H54 (cell line): ENCODE measurements at regions not wholly inside any gene's neighbourhood (a gene's known extent, or its start where the extent isn't known, plus 50 kb on each side); places are given as distances from the start of the nearest gene placed in this dataset.

Experiments used
- DNase-seq: peaks from one replicate; pipeline ENCODE4 v3.0.0; 2011; ENCODE audit warnings: low spot score, mixed read lengths; ENCODE audit not compliant: insufficient read length
- FAIRE-seq: peaks from 3 replicates; lab custom pipeline; 2011; peaks lifted over from hg19 to GRCh38; lab: Jason Lieb, UNC
- POLR2A ChIP-seq: IDR thresholded peaks from 2 replicates; pipeline ENCODE4 v1.6.1; 2011; ENCODE audit warnings: low read depth, mild to moderate bottlenecking, low read length

DNA sequence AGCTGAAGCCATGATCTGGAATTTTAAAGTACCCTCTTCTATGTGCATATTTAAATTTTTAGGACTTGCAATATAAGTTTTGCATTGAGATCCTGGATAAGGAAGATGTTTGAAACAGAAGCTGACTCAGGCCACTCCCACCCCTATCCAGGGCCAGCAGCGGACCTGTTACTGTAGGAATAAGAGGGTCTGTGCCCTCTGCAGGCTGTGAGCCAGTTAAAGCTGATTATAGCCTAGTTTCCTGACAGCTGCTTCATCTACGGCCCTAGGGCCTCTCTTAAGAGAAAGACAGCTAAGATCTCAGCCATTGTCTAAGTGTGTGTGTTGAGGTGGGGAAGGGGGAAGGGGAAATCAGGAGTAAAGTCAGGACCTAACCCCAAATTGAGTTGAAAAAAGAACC is 234.0 kb downstream of the HAUS1 start:
- FAIRE-seq (no peak), DNase-seq (no peak)
- no peak for TF ChIP-seq POLR2A

DNA sequence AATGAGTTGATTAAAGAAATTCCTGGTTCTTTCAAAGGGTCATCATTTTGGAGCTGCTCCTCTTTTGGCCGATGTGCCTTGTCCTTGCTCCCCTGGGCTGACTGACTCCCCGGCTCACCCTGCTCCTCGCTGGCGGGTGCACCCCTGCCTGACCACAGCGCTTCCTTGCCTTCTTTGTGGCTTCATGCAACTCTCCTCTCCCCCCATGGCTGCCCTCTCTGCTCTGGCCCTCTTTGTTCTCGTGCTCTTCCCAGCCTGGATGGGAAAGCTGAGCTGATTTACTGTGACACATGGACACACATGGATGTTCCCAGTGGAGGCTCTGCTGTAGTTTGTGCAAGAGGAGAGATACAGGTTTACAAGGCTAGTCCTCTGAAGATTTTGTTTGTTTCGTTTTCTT is 234.6 kb downstream of the HAUS1 start:
- no peak for TF ChIP-seq POLR2A
- no peak for FAIRE-seq
- DNase-seq: no peak

DNA sequence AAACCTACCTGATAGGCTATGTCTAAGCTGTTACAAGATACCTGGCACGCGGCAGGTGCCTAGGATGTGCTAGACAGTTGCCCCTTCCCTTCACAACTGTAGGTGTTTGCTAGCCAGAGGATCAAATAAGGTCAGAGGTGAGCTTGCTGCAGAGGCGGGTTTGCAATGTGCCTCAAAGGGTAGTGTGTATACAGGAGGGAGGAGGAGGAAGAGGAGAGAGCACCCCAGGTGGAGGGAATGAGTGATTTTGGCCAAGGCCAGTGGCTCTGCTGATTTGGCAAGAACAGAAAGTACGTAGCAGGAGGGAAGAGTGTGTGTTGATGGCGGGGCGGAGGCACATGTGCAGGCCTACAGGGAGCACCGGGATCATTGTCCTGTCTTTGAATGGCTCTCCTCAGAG is 236.5 kb downstream of the HAUS1 start:
- DNase-seq: no peak
- FAIRE-seq: no peak
- no peak for TF ChIP-seq POLR2A

DNA sequence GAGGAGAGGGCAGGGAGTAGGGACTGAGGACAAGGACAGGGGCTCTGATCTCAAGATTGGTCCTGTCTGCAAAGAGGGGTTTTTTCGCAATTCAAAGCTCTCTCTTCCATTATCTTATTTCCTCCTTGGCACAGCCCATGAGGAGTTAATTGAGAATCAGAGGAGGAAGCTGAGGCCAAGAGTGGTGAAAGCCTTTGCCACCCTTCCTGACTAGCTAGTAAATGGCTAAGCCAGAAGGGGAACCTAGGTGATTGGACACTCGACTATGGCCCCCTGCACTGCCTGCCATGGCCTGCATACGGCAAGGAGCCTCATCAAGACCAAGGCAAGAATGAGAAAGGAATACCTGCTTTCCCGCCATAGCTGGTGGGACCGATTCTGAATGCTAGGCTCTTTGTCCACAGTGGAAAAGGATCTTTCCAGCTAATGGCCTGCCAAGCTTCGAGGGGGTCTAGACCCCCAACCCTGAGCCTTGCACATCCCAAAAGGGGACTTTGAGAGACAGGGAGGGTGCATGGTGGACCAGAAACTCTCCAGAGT is 237.9 kb downstream of the HAUS1 start:
- DNase-seq: no peak
- no peak for TF ChIP-seq POLR2A
- no peak for FAIRE-seq

DNA sequence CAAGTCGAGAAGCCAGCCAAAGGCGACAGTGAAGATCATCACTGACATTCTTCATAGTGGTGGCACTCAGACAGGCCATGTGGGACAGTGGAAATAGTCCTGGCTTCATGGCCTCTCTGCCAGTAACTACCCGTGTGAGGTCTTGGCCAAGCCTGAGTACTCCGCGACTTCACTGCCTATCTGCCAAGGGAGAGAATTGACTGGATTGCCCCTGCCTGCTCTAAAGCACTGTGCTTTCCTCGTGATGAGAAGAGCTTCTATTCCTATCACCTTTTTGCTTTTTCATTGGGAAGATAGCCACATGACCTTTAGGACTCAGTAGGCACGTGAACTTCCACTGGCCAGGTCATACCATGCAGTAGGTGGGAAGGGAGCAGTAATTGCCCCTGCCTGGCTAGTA is 239.3 kb downstream of the HAUS1 start:
- DNase-seq (no peak), FAIRE-seq (no peak)
- TF ChIP-seq POLR2A: no peak

DNA sequence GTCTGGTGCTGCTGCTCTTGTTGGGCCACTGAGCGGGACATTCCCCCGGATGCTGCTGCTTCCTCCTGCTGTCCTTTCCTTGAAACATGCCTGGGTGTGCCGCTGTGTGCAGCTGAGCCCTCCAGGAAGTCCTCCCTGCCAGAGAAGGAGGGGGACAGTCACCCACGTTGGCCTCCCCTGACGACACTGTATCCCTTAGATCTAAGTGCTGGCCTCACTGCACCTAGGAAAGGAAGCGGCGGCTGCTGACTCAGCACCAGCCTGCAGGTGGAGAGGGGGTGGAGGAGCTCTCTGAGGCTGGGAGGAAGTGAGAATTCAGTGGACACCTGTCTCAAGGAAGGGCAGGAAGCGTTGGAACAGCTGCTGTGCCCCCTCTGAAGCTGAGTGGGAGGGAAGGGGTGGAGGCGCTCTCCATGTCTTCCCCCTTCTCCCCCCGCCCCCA is 239.8 kb downstream of the HAUS1 start:
- DNase-seq (no peak), FAIRE-seq (no peak)
- TF ChIP-seq POLR2A: no peak

DNA sequence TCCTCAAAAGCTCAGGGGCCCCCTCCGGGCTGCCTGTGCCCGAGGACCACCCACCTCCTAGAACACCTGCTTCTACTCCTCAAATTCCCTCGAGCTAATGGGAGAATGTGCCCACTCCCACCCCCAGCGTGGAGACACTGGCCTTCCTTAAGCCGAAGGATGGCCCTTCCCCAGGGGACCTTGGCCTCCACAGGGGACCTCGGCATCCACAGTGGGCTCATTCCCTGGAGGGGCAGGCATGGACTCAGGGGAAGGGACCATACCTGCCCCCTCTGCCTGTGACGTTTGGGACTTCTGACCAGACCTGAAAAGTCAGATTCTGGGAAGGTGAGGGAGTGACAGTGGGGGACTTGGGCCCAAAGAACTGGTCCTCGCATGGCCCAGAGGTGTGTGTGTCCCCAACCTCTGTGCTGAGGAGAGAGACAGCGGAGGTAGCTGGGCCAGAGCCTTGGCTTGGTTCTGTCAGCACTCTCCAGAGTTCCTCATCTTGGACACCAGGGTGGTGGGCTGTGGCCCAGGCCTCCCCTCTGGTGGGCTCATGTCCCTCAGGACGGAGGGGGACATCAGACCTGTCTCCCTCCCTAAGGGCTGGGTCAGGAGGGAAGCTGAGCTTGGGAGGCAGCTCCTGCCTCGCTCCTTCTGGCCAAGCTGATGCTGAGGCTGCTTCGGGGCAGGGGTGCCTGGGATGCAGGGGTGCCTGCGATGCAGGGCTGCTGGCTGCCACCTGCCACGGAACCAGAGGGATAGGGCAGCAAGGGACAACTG is 240.4 kb downstream of the HAUS1 start:
- TF ChIP-seq POLR2A: no peak
- DNase-seq (no peak), FAIRE-seq (no peak)

DNA sequence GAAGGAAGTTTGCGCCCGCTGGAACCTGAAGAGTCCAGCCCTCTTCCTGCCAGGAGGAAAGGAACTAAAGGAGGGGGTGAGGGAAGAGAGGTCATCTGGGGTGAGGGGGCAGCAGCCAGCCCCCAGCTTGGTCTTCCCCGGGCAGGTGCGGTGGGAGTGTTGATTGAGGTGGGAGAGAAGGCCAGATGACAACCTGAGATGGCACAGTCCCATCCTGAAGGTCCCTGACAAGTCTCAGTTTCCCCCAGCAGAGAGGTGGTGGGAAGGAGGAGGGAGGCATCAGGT is 240.9 kb downstream of the HAUS1 start:
- TF ChIP-seq POLR2A: no peak
- FAIRE-seq (no peak), DNase-seq (no peak)

DNA sequence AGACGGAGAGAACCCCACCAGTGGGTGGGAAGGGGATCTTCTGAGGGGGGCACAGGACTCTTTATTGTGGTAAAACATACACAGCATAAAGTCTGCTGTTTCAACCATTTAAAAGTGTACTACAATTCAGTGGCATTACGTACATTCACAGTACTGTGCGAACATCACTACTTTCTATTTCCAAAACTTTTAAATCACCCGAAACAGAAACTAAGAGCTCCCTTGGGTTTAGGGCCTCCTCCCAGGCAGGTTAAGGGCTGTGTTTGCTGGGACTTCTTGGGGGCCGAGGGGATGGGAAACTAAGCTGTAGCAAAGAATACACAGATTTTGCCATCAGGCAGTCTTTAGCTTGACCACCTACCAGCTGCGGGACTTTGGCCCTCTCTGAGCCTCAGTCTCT is 242.0 kb downstream of the HAUS1 start:
- TF ChIP-seq POLR2A: no peak
- FAIRE-seq: no peak
- no peak for DNase-seq

DNA sequence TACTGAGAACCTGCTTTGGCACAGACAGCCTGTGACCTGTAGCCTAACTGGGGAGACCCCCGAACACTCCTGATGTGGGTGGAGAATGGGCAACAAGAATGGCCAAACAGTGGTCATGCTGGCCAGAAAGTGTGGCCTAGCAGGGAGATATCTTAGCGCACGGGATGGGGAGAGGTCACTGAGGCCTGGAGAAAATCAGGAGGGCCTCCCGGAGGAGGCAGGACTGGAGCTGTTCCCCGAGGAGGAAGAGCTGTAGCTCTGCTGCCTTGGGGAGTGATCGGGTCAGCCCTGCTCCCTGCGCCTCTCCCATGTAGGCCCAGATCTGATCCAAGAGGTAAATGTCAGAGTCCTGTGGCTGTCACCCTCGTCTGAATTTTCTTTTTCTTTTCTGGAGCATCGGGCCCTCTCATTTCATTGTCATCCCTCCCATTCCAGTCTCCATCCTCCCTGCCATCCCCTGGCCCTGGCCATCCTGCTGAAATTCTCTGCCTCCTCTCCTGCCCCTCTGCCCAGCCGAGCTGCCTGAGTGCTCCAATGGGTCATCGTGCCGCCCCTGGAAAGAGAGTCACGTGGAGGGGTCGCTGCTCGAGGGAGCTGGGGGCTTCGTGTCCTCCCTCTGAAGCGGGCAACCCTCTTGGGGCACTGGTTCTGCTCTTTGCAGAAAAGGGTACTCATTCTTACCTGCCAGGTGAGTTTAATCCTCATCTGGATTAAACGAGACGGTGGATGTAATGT is 242.9 kb downstream of the HAUS1 start:
- DNase-seq: no peak
- no peak for TF ChIP-seq POLR2A
- FAIRE-seq: no peak

DNA sequence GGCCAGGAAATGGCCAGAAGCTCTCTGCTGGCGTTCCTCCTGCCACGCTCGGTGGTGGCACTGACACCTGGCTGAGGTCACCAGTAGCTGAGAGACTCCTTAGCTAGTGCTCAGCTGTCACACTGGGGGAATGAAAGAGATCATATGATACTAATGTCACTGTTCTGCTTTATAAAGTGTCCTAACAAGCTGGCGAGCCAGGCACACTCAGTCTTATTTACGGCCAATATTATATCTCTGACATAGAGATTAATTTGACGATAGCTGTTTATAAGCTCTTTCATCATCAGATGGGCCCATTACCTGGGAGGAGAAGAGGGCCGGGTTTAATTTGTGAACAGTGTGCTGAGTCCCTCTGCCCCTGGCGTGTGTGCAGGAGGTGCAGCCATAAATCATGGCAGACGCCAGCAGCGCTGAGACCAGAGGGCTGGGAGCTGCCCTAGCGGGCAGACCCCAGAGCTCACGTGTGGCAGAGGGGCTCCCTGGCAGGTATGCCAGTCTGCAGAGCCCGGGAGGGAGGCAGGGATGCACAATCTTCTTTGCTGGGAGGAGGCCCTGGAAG is 246.5 kb downstream of the HAUS1 start:
- FAIRE-seq (no peak), DNase-seq (no peak)
- no peak for TF ChIP-seq POLR2A

DNA sequence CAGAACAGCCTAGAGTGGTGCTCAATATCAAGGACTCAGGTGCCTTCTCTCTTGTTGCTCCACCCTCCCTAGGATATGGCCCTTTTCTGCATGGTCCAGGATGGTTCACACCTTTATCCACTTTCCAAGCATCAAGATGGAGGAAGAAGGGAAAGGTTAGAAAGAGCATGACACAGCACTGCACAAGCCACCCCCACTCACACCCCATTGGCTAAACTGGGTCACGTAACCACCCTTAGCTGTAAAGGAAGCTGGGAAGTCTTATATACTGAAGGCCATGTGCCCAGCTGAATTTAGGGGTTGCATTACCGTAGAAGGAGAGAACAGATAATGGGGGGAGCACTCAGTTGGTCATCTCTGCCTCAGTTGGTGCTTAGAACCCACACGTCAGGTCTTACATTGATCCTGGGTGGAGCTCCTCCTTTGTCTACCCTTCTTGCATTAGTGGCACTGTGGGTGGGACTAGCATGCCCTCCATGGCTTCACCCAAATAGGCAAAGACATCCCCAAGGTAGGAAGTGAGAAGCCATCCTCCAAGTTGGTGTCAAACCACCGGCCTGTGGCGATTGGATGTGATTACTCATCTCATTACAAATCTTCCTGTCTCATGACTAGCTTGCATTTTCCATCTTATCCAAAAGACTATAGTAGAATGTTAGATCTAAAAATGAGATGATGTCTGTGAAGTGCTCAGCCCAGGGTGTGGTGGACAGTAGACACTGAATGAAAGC is 248.5 kb downstream of the HAUS1 start:
- no peak for TF ChIP-seq POLR2A
- DNase-seq (no peak), FAIRE-seq (no peak)

DNA sequence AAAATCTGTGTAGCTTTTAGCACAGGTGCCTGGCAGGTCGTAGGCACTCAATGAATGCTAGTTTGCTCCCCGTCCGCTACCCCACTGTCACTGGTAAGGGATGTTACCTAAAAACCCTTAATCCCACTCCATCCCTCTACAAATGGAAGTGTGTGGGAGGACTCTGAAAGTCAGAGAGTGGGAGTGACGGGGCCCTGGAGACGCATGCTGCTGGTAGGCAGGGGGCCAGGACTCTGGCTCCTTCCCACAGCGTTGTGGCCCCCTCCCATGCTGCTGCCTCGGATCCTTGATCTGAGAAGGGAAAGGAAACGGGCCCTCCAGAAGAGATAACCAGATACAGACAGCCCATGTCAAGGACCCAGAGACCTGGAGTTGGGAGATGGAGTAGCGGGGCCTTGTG is 249.3 kb downstream of the HAUS1 start:
- DNase-seq (no peak), FAIRE-seq (no peak)
- TF ChIP-seq POLR2A: no peak
